IMR-90 (cell line): ENCODE measurements at regions not wholly inside any gene's neighbourhood (a gene's known extent, or its start where the extent isn't known, plus 50 kb on each side); places are given as distances from the start of the nearest gene placed in this dataset.
A peak's percentile ranks its signal among the peaks of the same experiment; 100 is the strongest.

Source experiments
- ATAC-seq: fragments of 200-7000 bp; cut with Tn5 transposase; 2 replicates; pipeline ENCODE4 v1.9.1; 2020; ENCODE audit warnings: low read depth, mild to moderate bottlenecking, moderate library complexity
- BruUV-seq: library from RNA; stranded (reverse); fragments of 400-500 nt; replicated peaks from 2 replicates; lab custom pipeline; 2021; lab: Mats Ljungman, UMichigan
- CTCF ChIA-PET: fragments of 300-600 bp; formaldehyde crosslinking; extraction: SDS; loops from one replicate; lab custom pipeline; 2021; ENCODE audit warnings: antibody characterized with exemption; lab: Yijun Ruan, JAX
- POLR2A ChIA-PET: fragments of 300-600 bp; sonication (Branson Sonifier 250); formaldehyde crosslinking; loops from one replicate; lab custom pipeline; 2022; ENCODE audit warnings: antibody characterized with exemption; ENCODE audit not compliant: unreplicated experiment; lab: Charles Lee
- DNase-seq: peaks from one replicate; pipeline ENCODE4 v3.0.0; 2013
- H2AFZ ChIP-seq: replicated peaks from 2 replicates; pipeline ENCODE3; 2013; ENCODE audit warnings: low read length, mild to moderate bottlenecking; ENCODE audit not compliant: poor library complexity
- H2AK5ac ChIP-seq: 2 replicates; pipeline ENCODE4 v1.6.1; 2013; ENCODE audit warnings: low read depth, low read length, inconsistent platforms
- H2AK9ac ChIP-seq: replicated peaks from 2 replicates; pipeline ENCODE3; 2013; ENCODE audit warnings: mild to moderate bottlenecking, low read depth, low read length, moderate library complexity; ENCODE audit not compliant: poor library complexity
- H2BK120ac ChIP-seq: 2 replicates; pipeline ENCODE4 v1.6.1; 2013; ENCODE audit warnings: low read depth, low read length, inconsistent platforms
- H2BK15ac ChIP-seq: 3 replicates; pipeline ENCODE4 v1.6.1; 2013; ENCODE audit warnings: low read depth, low read length, inconsistent platforms
- H2BK20ac ChIP-seq: 2 replicates; pipeline ENCODE4 v1.6.1; 2013; ENCODE audit warnings: low read depth, mild to moderate bottlenecking, inconsistent platforms, low read length, moderate library complexity
- H2BK5ac ChIP-seq: 2 replicates; pipeline ENCODE4 v1.6.1; 2013; ENCODE audit warnings: mild to moderate bottlenecking, low read depth, low read length, inconsistent platforms; ENCODE audit not compliant: poor library complexity, severe bottlenecking
- H3K14ac ChIP-seq: replicated peaks from 2 replicates; pipeline ENCODE4 v1.6.1; 2013; ENCODE audit warnings: low read depth, low read length, inconsistent platforms
- H3K18ac ChIP-seq: 2 replicates; pipeline ENCODE4 v1.6.1; 2013; ENCODE audit warnings: low read depth, low read length, control low read depth
- H3K23ac ChIP-seq: 2 replicates; pipeline ENCODE4 v1.6.1; 2013; ENCODE audit warnings: low read depth, low read length, inconsistent platforms
- H3K27ac ChIP-seq: 2 replicates; pipeline ENCODE4 v1.5.1; 2013; ENCODE audit warnings: mild to moderate bottlenecking, control low read depth, low read length; ENCODE audit not compliant: insufficient read depth
- H3K27me3 ChIP-seq: 2 replicates; pipeline ENCODE4 v1.6.1; 2013; ENCODE audit warnings: low read length; ENCODE audit not compliant: control insufficient read depth, insufficient read depth
- H3K36me3 ChIP-seq: 2 replicates; pipeline ENCODE4 v1.6.1; 2013; ENCODE audit warnings: low read length, mixed read lengths; ENCODE audit not compliant: control insufficient read depth, insufficient read depth
- H3K4ac ChIP-seq: 2 replicates; pipeline ENCODE4 v1.6.1; 2013; ENCODE audit warnings: low read depth, low read length, inconsistent platforms
- H3K4me1 ChIP-seq: 2 replicates; pipeline ENCODE4 v1.6.1; 2013; ENCODE audit warnings: low read length, mixed read lengths; ENCODE audit not compliant: control insufficient read depth, insufficient read depth
- H3K4me2 ChIP-seq: 2 replicates; pipeline ENCODE4 v1.6.1; 2013; ENCODE audit warnings: low read depth, mild to moderate bottlenecking, control low read depth, low read length, moderate library complexity
- H3K4me3 ChIP-seq: 2 replicates; pipeline ENCODE4 v1.5.1; 2013; ENCODE audit warnings: low read depth, mild to moderate bottlenecking, control low read depth, low read length, moderate library complexity; ENCODE audit not compliant: insufficient read depth
- H3K56ac ChIP-seq: 2 replicates; pipeline ENCODE4 v1.6.1; 2013; ENCODE audit warnings: low read length, inconsistent platforms; ENCODE audit not compliant: insufficient read depth; ENCODE audit errors: extremely low read depth
- H3K79me1 ChIP-seq, 2 experiments: 2 replicates each; pipeline ENCODE4 v1.6.1; 2013; ENCODE audit warnings: low read length in 2 of 2, inconsistent platforms in 1 of 2, low read depth in 1 of 2
- H3K9ac ChIP-seq: 2 replicates; pipeline ENCODE4 v1.6.1; 2013; ENCODE audit warnings: low read depth, low read length, control low read depth
- H3K9me1 ChIP-seq: 2 replicates; pipeline ENCODE4 v1.6.1; 2013; ENCODE audit warnings: low read length, inconsistent platforms; ENCODE audit not compliant: insufficient read depth
- H3K9me3 ChIP-seq: 2 replicates; pipeline ENCODE4 v1.6.1; 2013; ENCODE audit warnings: low read length; ENCODE audit not compliant: control insufficient read depth, insufficient read depth
- H4K20me1 ChIP-seq: 2 replicates; pipeline ENCODE4 v1.6.1; 2013; ENCODE audit warnings: low read length, inconsistent platforms; ENCODE audit not compliant: insufficient read depth
- H4K5ac ChIP-seq: 2 replicates; pipeline ENCODE4 v1.6.1; 2013; ENCODE audit warnings: mild to moderate bottlenecking, low read depth, low read length, control low read depth
- H4K8ac ChIP-seq, 2 experiments: 2 replicates each; pipeline ENCODE4 v1.6.1; 2013; ENCODE audit warnings: low read depth in 2 of 2, low read length in 2 of 2, control low read depth in 1 of 2, inconsistent platforms in 1 of 2
- H4K91ac ChIP-seq: 2 replicates; pipeline ENCODE4 v1.6.1; 2013; ENCODE audit warnings: low read depth, low read length, inconsistent platforms; ENCODE audit not compliant: insufficient read depth
- BHLHE40 ChIP-seq: fragments of 150-350 bp; IDR thresholded peaks from 2 replicates; pipeline ENCODE4 v1.6.1; 2016; ENCODE audit warnings: mild to moderate bottlenecking, low read depth, low read length
- CEBPB ChIP-seq: IDR thresholded peaks from 2 replicates; pipeline ENCODE4 v1.6.1; 2012; ENCODE audit warnings: low read depth, low read length, improper control_type of control experiment
- CHD1 ChIP-seq: IDR thresholded peaks from 2 replicates; pipeline ENCODE4 v1.6.1; 2012; ENCODE audit warnings: low read depth, low read length, improper control_type of control experiment
- FOS ChIP-seq: fragments of 150-350 bp; IDR thresholded peaks from 2 replicates; pipeline ENCODE4 v1.6.1; 2016; ENCODE audit warnings: low read depth, low read length
- MAFK ChIP-seq: IDR thresholded peaks from 2 replicates; pipeline ENCODE4 v1.6.1; 2012; ENCODE audit warnings: low read depth, low read length, improper control_type of control experiment
- MAZ ChIP-seq: IDR thresholded peaks from 2 replicates; pipeline ENCODE4 v1.6.1; 2012; ENCODE audit warnings: low read depth, mild to moderate bottlenecking, low read length, improper control_type of control experiment, moderate library complexity, borderline replicate concordance
- MXI1 ChIP-seq: IDR thresholded peaks from 2 replicates; pipeline ENCODE4 v1.6.1; 2012; ENCODE audit warnings: low read depth, mild to moderate bottlenecking, low read length, moderate library complexity, borderline replicate concordance
- NFE2L2 ChIP-seq: fragments of 150-350 bp; IDR thresholded peaks from 2 replicates; pipeline ENCODE4 v1.6.1; 2016; ENCODE audit warnings: low read depth, mild to moderate bottlenecking, low read length
- POLR2A ChIP-seq: IDR thresholded peaks from 2 replicates; pipeline ENCODE4 v1.6.1; 2012; ENCODE audit warnings: mild to moderate bottlenecking, low read depth, low read length
- RFX5 ChIP-seq: IDR thresholded peaks from 2 replicates; pipeline ENCODE4 v1.8.0; 2012; ENCODE audit warnings: low read depth, mild to moderate bottlenecking, low read length, moderate library complexity
- USF2 ChIP-seq: fragments of 150-350 bp; IDR thresholded peaks from 2 replicates; pipeline ENCODE4 v1.6.1; 2017; ENCODE audit warnings: mild to moderate bottlenecking, antibody characterized with exemption, low read length, low read depth
- WGBS, 2 experiments: methylation state at CpG; one replicate each; pipeline versions ENCODE4 v1.1.5 to v1.1.7; 2013; ENCODE audit warnings: missing lambda C conversion rate in 2 of 2; ENCODE audit not compliant: insufficient read length in 1 of 2; ENCODE audit errors: extremely low coverage in 2 of 2; 5-methylcytosine and 5-hydroxymethylcytosine counted together
- dilution Hi-C: fragments of 300-500 bp; cut with HindIII; formaldehyde crosslinking; loops from one replicate; pipeline ENCODE4 v1.14.3; 2018; ENCODE audit warnings: low sequenced_read_pairs; ENCODE audit not compliant: unreplicated experiment
- in situ Hi-C: fragments of 300-500 bp; cut with MboI; formaldehyde crosslinking; loops from 3 replicates; pipeline ENCODE4 v1.14.3; 2019; ENCODE audit warnings: low sequenced_read_pairs, inconsistent platforms, mixed read lengths
- intact Hi-C: fragments of 100-400 bp; cut with micrococcal nuclease; formaldehyde crosslinking; loops from 2 replicates; pipeline ENCODE4 v1.10.0; 2022

- H3K4me2 ChIP-seq, result peak overlapping the region; percentile 40; the same call in 1 of the 2 replicates
- no peak overlapping the region for H4K8ac ChIP-seq
- no peaks in the 10 kb centered on the region for H3K27me3 ChIP-seq
- no peaks in the 10 kb centered on the region for H4K20me1 ChIP-seq
- WGBS, 2 experiments, result no CpG with 5 or more reads among the region's 1 CpG
- H3K4me3 ChIP-seq, result no peak overlapping the region
- no peak overlapping the region for H3K9ac ChIP-seq
- TF ChIP-seq CEBPB (no peak), MAZ (no peak), NFE2L2 (no peak), FOS (no peak), MAFK (no peak), RFX5 (no peak), BHLHE40 (no peak), CHD1 (no peak), MXI1 (no peak), POLR2A (no peak), USF2 (no peak)
- ChIA-PET POLR2A (no interaction called here), CTCF (interaction anchor here (1.1 kb wide), 1 partner anchor 18 kb away, joined by 4 read pairs; no protein-coding TSS in a partner anchor)
- no peaks in the 10 kb centered on the region for H3K9me1 ChIP-seq
- peaks cover 7% of the 10 kb centered on the region for H3K4me1 ChIP-seq
- ATAC-seq, result peak; percentile 29; the same call in 1 of the 2 replicates
- no peaks in the 10 kb centered on the region for H3K9me3 ChIP-seq
- no peak for DNase-seq
- H2BK120ac ChIP-seq, result no peak overlapping the region
- H3K56ac ChIP-seq, result no peak overlapping the region
- H3K27ac ChIP-seq, result no peak overlapping the region
- no peak overlapping the region for H2AFZ ChIP-seq
- dilution Hi-C loops, result no loop called here
- no TSS peak for BruUV-seq
- H3K4ac ChIP-seq, result no peak overlapping the region
- H3K36me3 ChIP-seq, result no peaks in the 10 kb centered on the region
- no peak overlapping the region for H2AK5ac ChIP-seq
- H4K91ac ChIP-seq, result no peak overlapping the region
- H3K18ac ChIP-seq, result no peak overlapping the region
- no peak overlapping the region; the same call in 1 of the 2 replicates for H4K5ac ChIP-seq
- no peak overlapping the region for H2BK15ac ChIP-seq
- no peak overlapping the region for H3K23ac ChIP-seq
- in situ Hi-C loops, result no loop called here
- no peak overlapping the region for H2AK9ac ChIP-seq
- no peak overlapping the region for H2BK5ac ChIP-seq
- intact Hi-C loops, result no loop called here
- no peaks in the 10 kb centered on the region for H3K79me1 ChIP-seq
- H3K14ac ChIP-seq, result 0 out of 2 replicates have a peak overlapping the region, but pooled peaks have one; percentile 13
- H2BK20ac ChIP-seq, result peak overlapping the region; percentile 80
Measured at GRCh38 chr1:98113811-98114210, 193.0 kb upstream of the DPYD start.
